Immature natural killer cell (primary cell): ENCODE measurements at regions not wholly inside any gene's neighbourhood (a gene's known extent, or its start where the extent isn't known, plus 50 kb on each side); places are given as distances from the start of the nearest gene placed in this dataset.

Experiments
- DNase-seq, 3 donors: peaks; one replicate each; pipeline ENCODE4 v3.0.0; 2022; ENCODE audit warnings: mixed read lengths in 1 of 3
- H3K27ac Mint-ChIP-seq, 6 donors: one replicate each; pipeline ENCODE4 v1.8.0; 2020; ENCODE audit warnings: mixed read lengths in 6 of 6, mild to moderate bottlenecking in 5 of 6, inconsistent platforms in 4 of 6, moderate library complexity in 3 of 6
- H3K27me3 Mint-ChIP-seq, 3 donors: one replicate each; pipeline ENCODE4 v1.8.0; 2020 to 2021; ENCODE audit warnings: low read depth in 3 of 3, mild to moderate bottlenecking in 3 of 3, mixed read lengths in 3 of 3, moderate library complexity in 3 of 3, inconsistent platforms in 1 of 3
- H3K36me3 Mint-ChIP-seq, 3 donors: one replicate each; pipeline ENCODE4 v1.8.0; 2020; ENCODE audit warnings: mixed read lengths in 3 of 3, inconsistent platforms in 2 of 3, mild to moderate bottlenecking in 2 of 3
- H3K4me1 Mint-ChIP-seq, 2 donors: one replicate each; pipeline ENCODE4 v1.8.0; 2020; ENCODE audit warnings: inconsistent platforms in 2 of 2, mild to moderate bottlenecking in 2 of 2, mixed read lengths in 2 of 2, moderate library complexity in 1 of 2
- H3K4me3 Mint-ChIP-seq, 5 donors: one replicate each; pipeline ENCODE4 v1.8.0; 2020; ENCODE audit warnings: mild to moderate bottlenecking in 5 of 5, mixed read lengths in 5 of 5, inconsistent platforms in 3 of 5, moderate library complexity in 3 of 5
- H3K9me3 Mint-ChIP-seq, 6 donors: one replicate each; pipeline ENCODE4 v1.8.0; 2020; ENCODE audit warnings: mild to moderate bottlenecking in 6 of 6, mixed read lengths in 6 of 6, inconsistent platforms in 4 of 6, moderate library complexity in 3 of 6

DNA sequence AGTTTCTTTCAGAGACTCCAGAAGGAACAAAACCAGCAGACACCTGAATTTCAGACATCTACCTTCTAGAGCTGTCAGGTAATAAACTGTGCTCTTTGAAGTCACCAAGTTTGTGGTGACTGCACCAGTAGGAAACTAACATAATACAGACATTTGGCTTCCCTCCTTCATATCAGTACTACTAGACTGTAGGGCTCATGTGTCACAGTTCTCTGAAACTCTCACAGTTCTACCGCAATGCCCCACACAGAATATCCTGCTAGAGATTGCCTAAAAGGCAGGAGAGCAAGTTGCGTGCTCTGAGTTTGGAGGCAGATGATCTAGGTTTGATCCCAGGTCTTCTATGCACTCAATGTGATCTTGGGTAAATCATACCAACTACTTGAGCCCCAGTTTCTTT lies 205.0 kb upstream of the LRFN2 start:
- Mint-ChIP-seq H3K4me1 (peaks cover 52 to 53% of the 10 kb centered on the region in 2 donors), H3K4me3 (peak overlapping the region in 1 of 5 donors; percentile 72), H3K27ac (peak overlapping the region in 5 of 6 donors; percentile 17 to 88 (median 36)), H3K9me3 (no peaks in the 10 kb centered on the region), H3K36me3 (peaks cover 0 to 5% (median 0%) of the 10 kb centered on the region in 3 donors), H3K27me3 (peaks cover 2 to 5% (median 2%) of the 10 kb centered on the region in 3 donors)
- DNase-seq: peak in 1 of 3 donors; percentile 7

DNA sequence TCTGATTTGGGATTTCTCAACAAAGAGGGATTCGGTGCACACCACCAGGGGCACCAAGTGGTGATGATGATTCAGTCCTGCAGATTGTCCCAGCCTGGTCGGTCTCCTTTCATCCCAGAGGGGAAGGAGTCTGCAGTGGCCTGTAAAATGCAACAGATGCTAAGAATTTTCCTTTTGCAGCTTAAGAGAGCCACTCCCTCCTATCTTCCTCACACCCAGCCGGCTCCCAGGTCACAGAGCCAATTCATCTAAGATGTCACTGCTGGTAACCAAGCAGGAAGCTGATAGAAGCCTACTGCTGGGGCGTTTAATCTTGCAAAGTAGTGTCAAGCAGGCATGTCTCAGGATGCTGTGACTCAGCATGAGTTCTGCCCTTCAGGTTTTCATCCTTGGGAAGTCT lies 203.8 kb upstream of the LRFN2 start:
- Mint-ChIP-seq H3K4me1 (peaks cover 52 to 54% of the 10 kb centered on the region in 2 donors), H3K27ac (peak overlapping the region; percentile 9 to 88 (median 80)), H3K36me3 (peaks cover 0 to 5% (median 0%) of the 10 kb centered on the region in 3 donors), H3K4me3 (peak overlapping the region; percentile 22 to 72 (median 56)), H3K9me3 (no peaks in the 10 kb centered on the region), H3K27me3 (peaks cover 2 to 3% (median 2%) of the 10 kb centered on the region in 3 donors)
- DNase-seq: peak in 2 of 3 donors; percentile 8 to 18

GRCh38 chr6:40788661-40789655 lies 201.8 kb upstream of the LRFN2 start:
- peak overlapping the region; percentile 88 to 97 (median 94) for H3K27ac Mint-ChIP-seq
- DNase-seq: peak; percentile 64 to 67 (median 64)
- H3K9me3 Mint-ChIP-seq: no peaks in the 10 kb centered on the region
- H3K4me3 Mint-ChIP-seq: peak overlapping the region; percentile 62 to 85 (median 70)
- peaks cover 52 to 54% of the 10 kb centered on the region in 2 donors for H3K4me1 Mint-ChIP-seq
- H3K27me3 Mint-ChIP-seq: peaks cover 2 to 7% (median 2%) of the 10 kb centered on the region in 3 donors
- peaks cover 0 to 5% (median 0%) of the 10 kb centered on the region in 3 donors for H3K36me3 Mint-ChIP-seq

DNA sequence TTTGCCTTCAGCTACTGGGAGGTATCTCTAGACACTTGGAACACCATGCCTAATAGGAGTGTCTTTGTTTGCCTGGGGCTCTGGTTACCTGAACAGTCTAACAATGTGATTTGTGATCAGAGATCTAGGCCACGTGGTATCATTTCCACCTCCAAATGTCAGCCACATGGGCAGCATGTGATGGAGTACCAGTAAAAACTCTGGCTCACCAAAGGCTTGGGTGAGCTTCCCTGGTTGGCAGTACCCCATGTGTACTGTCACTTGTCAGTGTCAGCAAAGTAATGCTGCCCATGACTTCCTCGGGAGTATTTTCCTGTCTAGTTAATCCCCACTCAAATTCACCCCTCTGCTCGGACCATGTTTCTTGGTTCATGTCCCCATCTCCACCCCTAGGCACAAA lies 195.2 kb upstream of the LRFN2 start:
- H3K4me1 Mint-ChIP-seq: peaks cover 2% of the 10 kb centered on the region in 2 donors
- no peak overlapping the region for H3K27ac Mint-ChIP-seq
- peaks cover 0 to 5% (median 3%) of the 10 kb centered on the region in 3 donors for H3K27me3 Mint-ChIP-seq
- H3K36me3 Mint-ChIP-seq: no peaks in the 10 kb centered on the region
- no peak overlapping the region for H3K4me3 Mint-ChIP-seq
- peaks cover 0 to 2% (median 0%) of the 10 kb centered on the region in 6 donors for H3K9me3 Mint-ChIP-seq
- no peak for DNase-seq

DNA sequence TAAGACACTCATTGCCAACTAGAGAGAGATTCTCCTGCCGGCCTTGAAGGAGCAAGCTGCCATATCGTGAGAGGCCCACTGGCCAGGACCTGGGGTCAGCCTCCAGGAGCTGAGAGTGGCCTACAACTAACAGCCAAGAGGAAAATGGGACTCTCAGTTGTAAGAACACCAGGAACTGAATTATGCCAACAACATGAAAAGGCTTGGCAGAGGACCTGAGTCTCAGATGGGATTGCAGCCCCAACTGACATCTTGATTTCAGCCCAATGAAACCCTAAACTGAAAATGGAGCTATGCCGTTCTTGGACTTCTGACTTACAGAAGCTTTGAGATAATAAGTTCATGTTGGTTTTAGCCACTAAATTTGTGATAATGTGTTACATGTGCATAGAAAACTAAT lies 193.5 kb upstream of the LRFN2 start:
- Mint-ChIP-seq H3K4me1 (no peaks in the 10 kb centered on the region), H3K4me3 (no peak overlapping the region), H3K36me3 (no peaks in the 10 kb centered on the region), H3K27ac (no peak overlapping the region), H3K9me3 (peaks cover 0 to 2% (median 0%) of the 10 kb centered on the region in 6 donors), H3K27me3 (peaks cover 0 to 5% (median 3%) of the 10 kb centered on the region in 3 donors)
- DNase-seq: no peak

DNA sequence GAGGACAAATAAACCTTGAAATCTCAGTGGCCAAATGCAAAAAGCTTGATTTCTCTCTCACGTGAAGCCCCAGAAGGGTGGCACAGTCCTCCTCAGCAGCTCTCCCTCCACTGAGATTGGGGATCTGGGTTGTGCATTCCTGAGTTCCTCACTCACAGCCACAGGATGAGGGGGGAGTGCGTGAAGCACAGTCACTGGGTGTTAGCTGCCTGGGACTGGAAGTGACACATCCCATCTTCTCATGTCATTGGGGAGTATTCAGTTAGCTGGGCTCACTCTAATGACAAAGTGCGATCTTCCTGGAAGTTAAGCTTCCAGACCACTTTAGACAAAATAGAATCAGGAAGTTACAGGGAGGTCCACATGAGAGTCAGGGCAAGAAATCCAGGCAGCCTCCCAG lies 192.2 kb upstream of the LRFN2 start:
- H3K4me1 Mint-ChIP-seq: no peaks in the 10 kb centered on the region
- no peak overlapping the region for H3K27ac Mint-ChIP-seq
- no peak overlapping the region for H3K4me3 Mint-ChIP-seq
- H3K27me3 Mint-ChIP-seq: peaks cover 0 to 5% (median 1%) of the 10 kb centered on the region in 3 donors
- no peak for DNase-seq
- peaks cover 0 to 2% (median 0%) of the 10 kb centered on the region in 6 donors for H3K9me3 Mint-ChIP-seq
- no peaks in the 10 kb centered on the region for H3K36me3 Mint-ChIP-seq

DNA sequence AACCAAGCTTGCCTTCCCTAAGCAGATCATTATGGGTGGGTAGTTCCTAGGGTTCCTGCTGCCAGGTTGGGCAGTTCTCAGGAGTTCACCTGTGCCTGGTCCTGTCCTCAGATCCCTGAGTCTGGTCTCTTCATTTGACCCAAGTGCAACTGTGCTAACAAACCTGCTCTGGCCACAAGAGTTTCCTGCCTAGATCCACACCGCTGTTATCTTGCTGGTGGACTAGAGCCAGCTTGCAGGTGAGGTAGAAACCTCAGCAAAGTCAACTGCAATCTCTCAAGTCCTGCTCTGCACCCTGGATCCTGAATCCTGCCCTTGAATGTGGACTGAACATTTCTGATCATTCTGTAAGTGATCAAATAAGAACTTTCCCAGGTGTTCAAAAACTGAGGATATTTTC lies 191.8 kb upstream of the LRFN2 start:
- Mint-ChIP-seq H3K9me3 (peaks cover 0 to 4% (median 0%) of the 10 kb centered on the region in 6 donors), H3K27me3 (peaks cover 0 to 5% (median 1%) of the 10 kb centered on the region in 3 donors), H3K36me3 (no peaks in the 10 kb centered on the region), H3K4me1 (no peaks in the 10 kb centered on the region), H3K4me3 (no peak overlapping the region), H3K27ac (no peak overlapping the region)
- DNase-seq: no peak

- Mint-ChIP-seq H3K9me3 (peaks cover 0 to 4% (median 0%) of the 10 kb centered on the region in 6 donors), H3K27ac (no peak overlapping the region), H3K36me3 (no peaks in the 10 kb centered on the region), H3K27me3 (peaks cover 0 to 5% (median 1%) of the 10 kb centered on the region in 3 donors), H3K4me1 (no peaks in the 10 kb centered on the region), H3K4me3 (no peak overlapping the region)
- DNase-seq: no peak
Measured at GRCh38 chr6:40778196-40778595, 191.0 kb upstream of the LRFN2 start.

DNA sequence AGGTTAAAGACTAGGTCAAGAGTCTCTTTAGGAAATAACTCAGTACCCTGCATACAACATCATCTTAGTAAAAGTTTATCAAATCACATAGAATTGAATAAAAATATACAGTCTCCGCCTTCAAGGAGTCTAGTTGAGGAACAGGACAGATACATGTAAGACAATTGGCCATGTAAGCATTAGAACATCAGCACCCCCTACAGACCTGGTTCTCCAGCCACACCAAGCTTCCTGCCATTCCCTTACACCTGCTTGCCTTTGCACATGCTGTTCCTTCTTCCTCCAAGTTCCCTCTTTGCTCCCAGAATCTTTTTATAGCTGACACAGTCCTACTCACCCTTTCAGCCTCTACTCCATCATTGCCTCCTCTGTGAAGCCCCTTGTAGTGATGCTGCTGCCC lies 187.8 kb upstream of the LRFN2 start:
- H3K4me3 Mint-ChIP-seq: no peak overlapping the region
- H3K27me3 Mint-ChIP-seq: peaks cover 0 to 17% (median 1%) of the 10 kb centered on the region in 3 donors
- no peaks in the 10 kb centered on the region for H3K36me3 Mint-ChIP-seq
- H3K9me3 Mint-ChIP-seq: peaks cover 0 to 2% (median 0%) of the 10 kb centered on the region in 6 donors
- no peaks in the 10 kb centered on the region for H3K4me1 Mint-ChIP-seq
- H3K27ac Mint-ChIP-seq: peak overlapping the region in 1 of 6 donors; percentile 15
- no peak for DNase-seq

DNA sequence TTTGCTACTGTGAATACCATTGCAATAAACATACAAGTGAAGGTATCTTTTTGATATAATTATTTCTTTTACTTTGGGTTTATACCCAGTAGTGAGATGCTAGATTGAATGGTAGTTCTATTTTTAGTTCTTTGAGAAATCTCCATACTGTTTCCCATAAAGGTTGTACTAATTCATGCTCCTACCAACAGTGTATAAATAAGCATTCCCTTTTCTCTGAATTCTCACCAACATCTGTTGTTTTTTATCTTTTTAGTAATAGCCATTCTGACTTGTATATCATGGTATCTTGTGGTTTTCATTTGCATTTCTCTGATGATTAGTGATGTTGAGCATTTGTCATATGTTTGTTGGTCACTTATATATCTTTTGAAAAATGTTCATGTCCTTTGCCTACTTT lies 183.6 kb upstream of the LRFN2 start:
- Mint-ChIP-seq H3K27me3 (peaks cover 2 to 17% (median 3%) of the 10 kb centered on the region in 3 donors), H3K4me1 (no peaks in the 10 kb centered on the region), H3K4me3 (no peak overlapping the region), H3K9me3 (peaks cover 0 to 2% (median 0%) of the 10 kb centered on the region in 6 donors), H3K27ac (no peak overlapping the region), H3K36me3 (no peaks in the 10 kb centered on the region)
- no peak for DNase-seq

DNA sequence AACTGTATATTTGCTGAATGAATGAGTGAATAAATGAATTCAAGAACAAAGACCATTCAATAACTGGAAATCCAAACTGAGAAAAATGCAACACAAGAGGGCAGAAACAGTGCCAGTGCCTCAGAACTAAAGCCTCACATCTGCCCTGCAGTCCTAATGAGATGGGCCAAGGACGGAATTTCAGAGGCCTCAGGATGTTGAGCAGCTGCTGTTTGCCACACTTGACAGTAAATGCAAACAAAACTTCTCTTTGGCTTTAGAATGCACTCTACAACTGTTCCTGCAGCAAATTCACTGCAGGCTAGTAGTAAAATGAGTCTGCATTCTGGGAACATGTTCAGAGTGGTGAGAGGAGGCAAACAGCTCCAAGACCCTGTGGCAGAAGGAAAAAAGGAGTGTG lies 177.6 kb upstream of the LRFN2 start:
- H3K4me1 Mint-ChIP-seq: no peaks in the 10 kb centered on the region
- H3K4me3 Mint-ChIP-seq: no peak overlapping the region
- H3K9me3 Mint-ChIP-seq: no peaks in the 10 kb centered on the region
- no peaks in the 10 kb centered on the region for H3K36me3 Mint-ChIP-seq
- H3K27ac Mint-ChIP-seq: no peak overlapping the region
- no peak for DNase-seq
- peaks cover 8 to 12% (median 8%) of the 10 kb centered on the region in 3 donors for H3K27me3 Mint-ChIP-seq

DNA sequence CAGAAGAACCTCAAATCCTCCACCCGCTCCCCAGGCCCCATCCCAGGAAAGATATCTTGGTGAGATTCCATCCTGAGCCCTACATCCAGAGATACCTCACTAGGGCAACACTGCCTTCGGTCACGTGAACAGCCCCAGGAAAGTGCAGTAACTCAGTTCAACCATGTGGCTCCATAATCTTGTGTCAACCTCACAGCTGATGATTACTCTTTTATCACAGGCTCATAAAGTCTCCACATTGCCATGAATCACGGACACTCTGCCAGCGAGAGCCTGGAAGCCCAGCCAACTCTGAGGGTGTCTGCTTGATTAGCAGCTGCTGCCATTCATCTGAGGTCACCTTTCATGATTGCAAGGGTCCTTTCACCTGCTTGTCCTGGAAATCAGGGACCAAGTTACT lies 175.8 kb upstream of the LRFN2 start:
- Mint-ChIP-seq H3K4me3 (no peak overlapping the region), H3K27me3 (peaks cover 9 to 10% (median 9%) of the 10 kb centered on the region in 3 donors), H3K27ac (no peak overlapping the region), H3K4me1 (no peaks in the 10 kb centered on the region), H3K36me3 (no peaks in the 10 kb centered on the region), H3K9me3 (no peaks in the 10 kb centered on the region)
- DNase-seq: no peak

DNA sequence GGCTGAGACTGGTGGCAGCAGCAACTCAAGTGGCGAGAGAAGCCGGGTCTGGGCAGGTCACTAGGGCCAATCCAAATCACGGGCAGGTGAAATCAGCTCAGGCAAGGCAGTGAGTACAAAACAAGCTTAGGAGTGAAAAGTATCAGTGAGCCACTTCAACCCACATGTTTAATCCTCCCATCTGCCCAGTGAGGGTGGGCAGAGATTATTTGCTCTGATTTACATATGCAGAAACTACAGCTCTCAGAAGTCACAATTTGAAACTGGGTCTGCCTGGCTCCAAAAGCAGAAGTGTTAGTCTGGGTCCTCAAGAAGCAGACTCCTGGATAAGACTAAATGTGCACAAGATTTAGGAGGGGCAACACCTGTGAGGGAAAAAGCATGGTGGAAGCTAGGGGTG lies 173.7 kb upstream of the LRFN2 start:
- no peak for DNase-seq
- Mint-ChIP-seq H3K4me1 (no peaks in the 10 kb centered on the region), H3K27me3 (peaks cover 9 to 19% (median 12%) of the 10 kb centered on the region in 3 donors), H3K36me3 (peaks cover 0 to 5% (median 0%) of the 10 kb centered on the region in 3 donors), H3K4me3 (no peak overlapping the region), H3K27ac (no peak overlapping the region), H3K9me3 (no peaks in the 10 kb centered on the region)

DNA sequence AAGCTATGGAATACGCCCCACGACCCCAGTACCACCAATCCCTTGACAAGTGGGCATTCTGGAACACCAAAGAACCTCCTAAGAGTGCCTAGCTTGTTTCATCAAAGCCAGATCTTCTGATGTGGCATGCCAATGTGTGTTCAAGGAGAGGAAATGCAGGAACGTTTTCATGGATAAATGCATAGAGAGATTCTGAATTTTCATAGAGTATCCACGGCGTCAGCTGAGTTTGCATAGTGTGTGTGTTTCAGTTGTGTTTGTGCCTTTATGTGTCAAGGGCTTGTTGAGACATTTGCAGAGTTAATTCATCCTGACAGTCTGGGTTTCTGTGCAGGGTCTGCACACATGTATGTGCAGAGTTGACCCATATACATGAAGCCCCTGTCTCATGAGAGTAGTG lies 172.7 kb upstream of the LRFN2 start:
- no peaks in the 10 kb centered on the region for H3K4me1 Mint-ChIP-seq
- H3K9me3 Mint-ChIP-seq: no peaks in the 10 kb centered on the region
- DNase-seq: no peak
- no peak overlapping the region for H3K27ac Mint-ChIP-seq
- H3K36me3 Mint-ChIP-seq: peaks cover 0 to 5% (median 0%) of the 10 kb centered on the region in 3 donors
- no peak overlapping the region for H3K4me3 Mint-ChIP-seq
- H3K27me3 Mint-ChIP-seq: peaks cover 9 to 21% (median 15%) of the 10 kb centered on the region in 3 donors
